ENCODE measurements at regions not wholly inside any gene's neighbourhood (a gene's known extent, or its start where the extent isn't known, plus 50 kb on each side); places are given as distances from the start of the nearest gene placed in this dataset.
A peak's percentile ranks its signal among the peaks of the same experiment; 100 is the strongest.

GRCh38 chr2:236956031-236956618, 129.6 kb upstream of the COPS8 start:
- DNase-seq (ENCODE audit: low read depth) = no peak

GRCh38 chr2:236956641-236957040, 129.0 kb upstream of the COPS8 start:
- no peak for DNase-seq (ENCODE audit: low read depth)

GRCh38 chr2:236959036-236959435, 126.7 kb upstream of the COPS8 start:
- no peak for DNase-seq (ENCODE audit: low read depth)

GRCh38 chr2:236959876-236960275, 125.8 kb upstream of the COPS8 start:
- DNase-seq (ENCODE audit: low read depth) = no peak

- DNase-seq (ENCODE audit: low read depth) = no peak
Observed at GRCh38 chr2:236960531-236960930, 125.2 kb upstream of the COPS8 start.

GRCh38 chr2:236962816-236963215, 122.9 kb upstream of the COPS8 start:
- no peak for DNase-seq (ENCODE audit: low read depth)

- DNase-seq (ENCODE audit: low read depth) = no peak
Observed at GRCh38 chr2:236963631-236964182, 122.0 kb upstream of the COPS8 start.

GRCh38 chr2:236964291-236964690, 121.4 kb upstream of the COPS8 start:
- DNase-seq (ENCODE audit: low read depth) = no peak

GRCh38 chr2:236965021-236965840, 120.5 kb upstream of the COPS8 start:
- DNase-seq (ENCODE audit: low read depth) = no peak

GRCh38 chr2:236965841-236966096, 119.9 kb upstream of the COPS8 start:
- DNase-seq (ENCODE audit: low read depth) = no peak

GRCh38 chr2:236967499-236967783, 118.2 kb upstream of the COPS8 start:
- DNase-seq (ENCODE audit: low read depth) = no peak

GRCh38 chr2:236968101-236968879, 117.4 kb upstream of the COPS8 start:
- no peak for DNase-seq (ENCODE audit: low read depth)

GRCh38 chr2:236968880-236969534, 116.7 kb upstream of the COPS8 start:
- no peak for DNase-seq (ENCODE audit: low read depth)

- no peak for DNase-seq (ENCODE audit: low read depth)
Observed at GRCh38 chr2:236969767-236970655, 115.7 kb upstream of the COPS8 start.

GRCh38 chr2:236970656-236971010, 115.1 kb upstream of the COPS8 start:
- DNase-seq (ENCODE audit: low read depth) = no peak

- DNase-seq (ENCODE audit: low read depth) = no peak
Observed at GRCh38 chr2:236971131-236971821, 114.4 kb upstream of the COPS8 start.

- no peak for DNase-seq (ENCODE audit: low read depth)
Observed at GRCh38 chr2:236971919-236972381, 113.7 kb upstream of the COPS8 start.

GRCh38 chr2:236972491-236973342, 113.0 kb upstream of the COPS8 start:
- peak; percentile 10 for DNase-seq (ENCODE audit: low read depth)

GRCh38 chr2:236973343-236973980, 112.2 kb upstream of the COPS8 start:
- no peak for DNase-seq (ENCODE audit: low read depth)

GRCh38 chr2:236974148-236974547, 111.5 kb upstream of the COPS8 start:
- DNase-seq (ENCODE audit: low read depth) = no peak
